CD4-positive, alpha-beta T cell treated with Interleukin-4 for 1 hour (primary cell): ENCODE measurements at regions not wholly inside any gene's neighbourhood (a gene's known extent, or its start where the extent isn't known, plus 50 kb on each side); places are given as distances from the start of the nearest gene placed in this dataset.
A peak's percentile ranks its signal among the peaks of the same experiment; 100 is the strongest.

Source experiments
- DNase-seq, 2 donors: peaks; one replicate each; pipeline ENCODE4 v3.0.0-alpha.2; 2020 to 2022

DNA sequence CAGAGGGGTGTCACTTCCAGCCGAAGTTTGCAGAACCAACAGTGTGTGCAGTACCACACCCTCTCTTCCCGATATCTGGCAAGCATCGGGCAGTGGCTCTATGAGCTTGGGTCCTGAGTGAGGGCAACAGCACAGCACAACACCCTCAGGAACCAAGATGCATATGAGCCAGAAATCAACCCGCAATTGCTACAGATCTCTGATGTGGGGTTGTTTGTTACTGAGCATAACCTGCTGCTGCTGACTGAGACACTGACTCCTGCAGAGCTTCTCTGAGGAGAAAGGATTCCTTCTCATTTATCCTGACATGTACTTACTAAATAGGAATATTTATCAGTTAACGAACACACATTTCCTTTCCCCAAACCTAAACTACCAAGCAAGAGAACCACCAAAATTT lies 218.3 kb downstream of the RBFOX3 start:
- no peak for DNase-seq

DNA sequence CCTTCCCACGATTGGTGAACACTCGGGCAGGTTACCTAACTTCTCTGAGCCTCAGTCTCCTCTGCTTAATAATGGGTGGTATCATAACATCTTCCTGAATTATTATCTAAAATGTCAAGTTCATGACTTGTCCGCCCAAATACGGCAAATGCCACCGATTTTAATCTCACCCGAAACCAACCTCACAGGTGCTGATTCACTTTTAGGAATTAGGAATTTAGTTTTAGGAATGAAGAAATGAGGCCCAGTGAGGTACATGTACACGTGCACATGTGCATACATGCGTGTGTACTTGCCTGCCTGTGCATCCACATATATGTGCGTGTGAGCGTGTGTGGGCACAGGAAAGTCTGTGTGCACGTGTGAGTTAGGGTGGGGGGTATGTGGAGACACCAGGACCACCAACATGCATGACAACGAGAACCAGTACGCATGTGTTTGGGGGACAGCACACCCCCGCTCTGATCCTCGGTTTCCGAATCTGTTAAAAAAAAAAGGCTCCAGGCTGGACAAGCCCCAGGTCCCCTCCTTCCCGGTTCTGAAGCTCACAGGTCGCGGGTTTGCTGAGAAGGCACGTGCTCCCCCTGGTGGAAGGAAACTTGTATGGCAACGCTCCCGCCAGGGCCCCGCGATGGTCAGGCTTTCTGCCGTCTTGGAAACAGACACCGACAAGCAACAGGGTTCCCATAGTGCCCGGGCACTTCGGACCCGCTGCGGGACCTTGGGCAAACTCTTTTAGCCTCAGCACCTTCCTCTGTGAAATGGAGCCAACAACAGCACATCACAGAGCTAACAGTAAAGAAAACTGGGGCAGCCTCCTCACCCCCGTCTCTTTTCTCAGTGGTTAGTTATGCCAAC lies 219.2 kb downstream of the RBFOX3 start:
- peak; percentile 57 to 60 for DNase-seq

DNA sequence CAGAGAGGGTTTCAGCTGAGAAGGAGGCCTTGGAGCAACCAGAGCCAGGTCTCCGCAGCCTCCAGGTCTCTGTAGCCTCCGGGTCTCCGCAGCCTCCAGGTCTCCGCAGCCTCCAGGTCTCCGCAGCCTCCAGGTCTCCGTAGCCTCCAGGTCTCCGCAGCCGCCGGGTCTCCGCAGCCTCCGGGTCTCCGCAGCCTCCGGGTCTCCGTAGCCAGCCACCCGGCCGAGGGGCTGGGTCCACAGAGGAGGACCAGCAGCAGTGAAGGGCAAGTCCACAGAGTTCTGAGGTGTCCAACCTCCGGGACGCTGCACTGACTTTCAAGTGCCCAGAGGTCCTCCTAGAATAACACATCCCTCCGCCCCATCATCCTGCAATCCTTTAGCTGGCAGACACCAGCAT lies 221.0 kb downstream of the RBFOX3 start:
- no peak for DNase-seq

DNA sequence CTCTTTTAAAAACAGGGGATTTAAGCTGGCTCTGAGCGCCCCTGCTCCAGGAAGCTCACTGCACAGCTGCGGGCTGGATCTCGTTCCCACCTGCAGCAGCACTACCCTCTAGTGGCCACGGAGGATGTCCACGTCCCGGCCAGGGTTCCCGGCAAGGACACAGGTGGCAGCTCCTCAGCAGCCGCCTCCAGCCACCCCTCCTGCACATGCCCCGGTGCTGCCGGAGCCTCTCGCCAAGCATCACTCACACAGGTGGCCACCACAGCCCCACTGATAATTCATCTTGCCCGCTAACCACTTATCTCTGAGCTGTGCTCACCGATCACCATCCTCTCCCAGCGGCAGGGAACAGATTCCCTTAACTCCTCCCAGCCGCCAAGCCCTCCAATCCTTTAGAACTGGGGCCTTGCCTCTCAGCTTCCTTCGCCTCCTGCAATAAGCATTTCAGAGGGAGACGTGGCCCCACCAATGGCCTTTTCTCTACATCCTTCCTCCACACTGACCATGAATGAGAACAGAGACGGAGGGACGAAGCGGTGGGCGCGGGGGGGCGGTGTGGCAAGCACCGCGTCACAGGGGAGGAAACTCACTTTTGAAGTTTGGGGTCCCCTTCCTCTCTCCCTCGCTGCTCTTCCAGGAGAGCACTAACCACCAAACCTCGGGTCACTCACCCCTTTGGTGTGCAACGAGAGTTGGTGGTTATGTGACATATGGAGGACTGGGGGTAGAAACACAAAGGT lies 222.1 kb downstream of the RBFOX3 start:
- no peak for DNase-seq

DNA sequence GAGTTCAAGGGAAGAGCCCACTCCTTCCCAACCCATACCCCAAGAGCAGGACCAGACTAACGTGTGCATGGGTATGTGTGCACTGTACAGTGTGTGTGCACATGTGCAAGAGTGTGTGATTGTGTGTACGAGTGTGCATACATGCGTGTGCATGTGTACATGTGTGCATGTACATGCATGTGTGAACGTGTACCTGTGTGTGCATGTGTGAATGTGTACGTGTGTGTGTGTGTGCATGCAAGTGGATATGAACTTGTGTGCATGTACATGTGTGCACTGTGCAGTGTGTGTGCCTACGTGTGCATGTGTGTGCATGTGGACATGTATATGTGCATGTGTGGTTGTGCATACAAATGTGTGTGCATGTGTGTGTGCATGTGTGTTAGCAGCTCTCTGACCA lies 223.1 kb downstream of the RBFOX3 start:
- DNase-seq, result no peak

- no peak for DNase-seq
These were observed 224.8 kb downstream of the RBFOX3 start for GRCh38 chr17:79385962-79386563.

- DNase-seq, result no peak
These were observed 228.5 kb downstream of the RBFOX3 start for GRCh38 chr17:79382313-79382712.

DNA sequence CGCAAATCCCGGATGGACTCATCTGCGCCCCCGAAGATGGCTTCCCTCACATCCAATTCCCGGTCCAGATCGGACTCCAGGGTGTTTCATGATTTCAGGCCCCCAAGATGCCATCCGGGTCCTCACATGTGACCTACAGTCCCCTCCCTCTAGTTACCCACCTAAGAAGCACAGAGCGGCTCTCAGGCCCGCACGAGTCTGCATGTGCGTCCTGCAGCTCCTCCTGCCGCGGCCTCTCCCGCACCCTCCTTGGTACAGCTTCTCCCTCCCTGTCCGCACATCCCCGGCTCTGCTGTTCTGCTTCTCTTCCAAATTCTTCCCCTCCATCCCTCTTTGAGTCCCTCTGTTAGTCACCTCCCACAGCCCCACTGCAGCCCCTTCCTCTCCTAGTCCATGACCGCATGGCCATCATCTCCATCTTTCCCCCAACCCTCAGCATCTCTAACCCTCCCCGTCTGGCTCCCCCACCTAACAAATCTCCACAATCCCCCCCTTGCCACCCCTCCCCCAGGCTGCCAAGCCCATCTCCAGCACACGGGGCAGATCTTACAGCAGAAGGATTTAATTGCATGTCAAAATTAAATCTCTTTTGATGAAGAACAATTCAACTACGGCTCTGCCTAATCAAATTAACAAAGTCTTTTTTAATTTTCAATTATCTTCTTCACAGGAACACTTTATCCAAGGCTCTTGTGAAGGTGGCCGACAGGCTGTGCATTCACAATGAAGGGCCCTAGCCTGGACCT lies 231.0 kb downstream of the RBFOX3 start:
- no peak for DNase-seq

DNA sequence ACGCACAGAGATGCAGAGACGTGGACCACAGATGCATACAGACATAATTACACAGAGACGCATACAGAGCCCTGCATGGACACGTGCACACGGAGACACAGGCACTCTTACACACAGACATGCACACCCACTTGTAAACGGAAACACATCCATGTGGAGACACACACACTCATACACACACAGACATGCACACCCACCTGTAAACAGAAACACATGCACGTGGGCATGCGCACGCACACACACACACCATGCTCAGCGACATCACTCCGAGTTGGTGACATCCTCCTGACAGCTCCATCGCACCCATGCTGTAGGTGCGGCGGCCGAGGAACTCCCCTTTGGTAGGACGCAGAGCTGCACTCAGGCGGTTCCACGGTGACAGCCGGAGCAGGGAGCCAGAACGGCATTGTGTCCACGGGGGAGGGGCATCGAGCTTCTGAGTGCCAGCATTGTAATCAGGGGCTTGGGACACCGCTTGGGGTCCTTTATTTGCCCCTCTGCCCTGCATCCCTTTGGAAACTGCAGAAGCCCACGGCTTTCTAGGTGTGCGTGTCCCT lies 233.5 kb downstream of the RBFOX3 start:
- no peak for DNase-seq

GRCh38 chr17:79374807-79375206 lies 236.0 kb downstream of the RBFOX3 start:
- DNase-seq, result no peak

DNA sequence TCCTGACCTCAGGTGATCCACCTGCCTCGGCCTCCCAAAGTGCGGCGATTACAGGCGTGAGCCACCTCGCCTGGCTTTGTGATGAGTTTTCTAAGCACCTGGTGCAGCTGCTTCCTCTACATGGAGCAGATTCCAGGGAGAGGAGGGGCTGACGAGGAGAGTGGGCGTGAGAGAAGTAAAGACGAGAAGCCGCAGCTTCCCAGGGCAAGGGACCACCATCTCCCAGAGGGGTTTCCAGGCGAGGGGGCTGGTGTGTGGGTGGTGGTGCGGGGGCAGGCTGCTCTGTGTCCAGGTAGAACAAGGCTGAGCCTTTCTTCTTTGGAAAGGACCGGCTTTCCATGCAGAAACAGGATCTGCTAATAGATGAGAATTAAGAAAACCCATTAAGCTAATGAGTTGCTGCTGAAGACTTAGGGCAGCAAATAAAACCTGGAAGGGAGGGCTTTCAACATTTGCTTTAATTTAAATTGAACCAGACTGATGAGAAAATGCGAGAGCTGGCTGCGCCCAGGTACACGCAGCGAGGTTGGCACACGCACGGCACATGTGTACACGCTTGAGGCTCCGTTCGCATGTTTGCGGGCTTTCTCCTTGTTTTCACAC lies 236.7 kb downstream of the RBFOX3 start:
- no peak for DNase-seq

GRCh38 chr17:79372470-79373238 lies 238.2 kb downstream of the RBFOX3 start:
- no peak for DNase-seq

GRCh38 chr17:79371984-79372383 lies 238.9 kb downstream of the RBFOX3 start:
- no peak for DNase-seq

- DNase-seq, result no peak
These were observed 240.3 kb downstream of the RBFOX3 start for GRCh38 chr17:79370594-79370993.

- no peak for DNase-seq
These were observed 240.7 kb downstream of the RBFOX3 start for GRCh38 chr17:79370126-79370525.

GRCh38 chr17:79369532-79369931 lies 241.3 kb downstream of the RBFOX3 start:
- no peak for DNase-seq

GRCh38 chr17:79369001-79369400 lies 241.8 kb downstream of the RBFOX3 start:
- no peak for DNase-seq

- DNase-seq, result no peak
These were observed 242.3 kb downstream of the RBFOX3 start for GRCh38 chr17:79368521-79368920.

GRCh38 chr17:79366988-79367571 lies 243.8 kb downstream of the RBFOX3 start:
- no peak for DNase-seq

- DNase-seq, result no peak
These were observed 244.7 kb downstream of the RBFOX3 start for GRCh38 chr17:79365836-79366770.
